NCI-H2081 treated with DMSO at 0.1 percent for 48 hours (cell line): ENCODE measurements at regions not wholly inside any gene's neighbourhood (a gene's known extent, or its start where the extent isn't known, plus 50 kb on each side); places are given as distances from the start of the nearest gene placed in this dataset.
"Not testable (repeated sequence)": the region's sequence is repeated elsewhere in the genome, so short reads cannot be mapped to it uniquely, and the experiment has no call there.

ENCODE experiments used
- DNase-seq: peaks from one replicate; lab custom pipeline; 2025; lab: John Stamatoyannopoulos, UW

DNA sequence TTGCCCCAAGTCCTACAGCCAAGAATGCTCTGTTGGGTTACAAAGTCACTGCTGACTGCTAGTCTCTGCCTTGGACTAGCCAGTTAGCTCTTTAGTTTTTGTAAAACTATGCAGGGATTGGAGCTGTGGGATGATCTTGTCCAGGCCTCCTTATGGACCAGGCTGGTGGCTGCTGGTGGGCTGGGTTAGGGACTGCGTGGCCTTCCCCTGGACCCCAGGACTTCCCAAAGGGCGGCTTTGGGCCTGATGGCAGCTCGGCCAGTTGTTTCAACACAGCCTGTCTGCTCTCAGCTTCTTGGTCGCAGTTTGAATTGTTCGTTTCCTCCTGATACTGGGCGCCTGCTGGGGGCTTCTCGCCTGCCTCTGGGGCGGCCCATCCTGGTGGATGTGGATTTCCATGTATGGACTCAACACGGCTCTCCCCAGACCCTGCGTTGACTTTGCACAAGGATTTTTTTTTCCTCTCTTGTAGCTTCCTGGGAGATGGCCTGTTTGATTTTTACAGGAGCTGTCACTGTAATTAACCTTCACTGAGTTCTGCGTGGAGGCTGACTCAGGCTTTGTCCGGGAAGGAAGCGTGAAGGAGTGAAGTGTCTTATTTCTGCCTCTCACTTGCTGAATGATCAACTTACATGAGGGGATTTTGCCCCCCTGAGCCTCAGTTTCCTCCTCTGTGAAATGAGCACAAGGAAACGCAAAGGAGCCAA, 91.9 kb upstream of the NEURL1B start:
- no peak for DNase-seq

DNA sequence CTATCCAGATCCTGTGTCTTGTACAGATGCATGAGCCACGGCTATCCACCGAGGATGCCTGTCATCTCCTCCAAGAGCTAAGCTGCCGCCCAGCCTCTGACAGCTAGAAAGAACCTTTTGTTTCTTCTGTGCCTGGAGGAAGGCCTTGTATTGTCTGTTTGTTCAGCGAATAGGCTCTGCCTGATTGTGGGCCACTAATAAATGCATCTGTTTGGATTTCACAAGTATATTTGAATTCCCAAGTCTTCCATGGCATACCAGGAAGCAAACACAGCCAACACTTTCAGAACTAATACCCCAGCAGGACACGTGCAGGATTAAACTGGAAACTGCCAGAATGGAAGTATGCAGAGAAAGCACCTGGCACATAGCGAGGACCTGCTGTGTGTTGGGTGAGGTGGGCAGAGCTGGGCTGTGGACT, 92.7 kb upstream of the NEURL1B start:
- DNase-seq = no peak

- no peak for DNase-seq
Measured at GRCh38 chr5:172546196-172546595, 91.9 kb upstream of the SH3PXD2B start.

DNA sequence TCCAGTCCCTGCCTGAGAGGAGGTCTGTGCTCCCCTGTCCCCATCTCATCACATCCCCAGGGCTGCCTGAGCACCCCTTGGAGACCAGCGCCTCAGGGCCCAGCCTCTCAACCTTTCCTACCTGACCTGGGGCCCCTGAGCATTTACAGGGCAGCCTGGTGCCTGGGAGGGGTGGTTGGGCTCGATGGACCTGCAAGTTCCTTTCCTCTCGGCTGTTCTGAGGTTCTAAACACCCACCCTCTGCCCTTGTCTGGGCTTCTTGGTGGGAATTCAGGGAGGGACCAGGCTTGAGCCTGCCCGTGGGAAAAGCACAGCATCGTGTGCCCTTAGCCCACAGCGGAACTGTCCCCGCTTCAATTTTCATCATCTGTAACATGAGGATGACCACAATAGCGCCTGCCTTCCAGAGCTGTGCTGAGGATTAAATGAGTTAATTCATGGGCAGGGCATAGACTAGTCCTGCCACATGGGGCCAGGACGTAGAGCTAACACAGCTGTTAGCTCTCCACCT, 91.0 kb upstream of the SH3PXD2B start:
- DNase-seq = no peak

- no peak for DNase-seq
Measured at GRCh38 chr5:172544371-172545095, 90.2 kb upstream of the SH3PXD2B start.

- no peak for DNase-seq
Measured at GRCh38 chr5:172543484-172544298, 89.4 kb upstream of the SH3PXD2B start.

DNA sequence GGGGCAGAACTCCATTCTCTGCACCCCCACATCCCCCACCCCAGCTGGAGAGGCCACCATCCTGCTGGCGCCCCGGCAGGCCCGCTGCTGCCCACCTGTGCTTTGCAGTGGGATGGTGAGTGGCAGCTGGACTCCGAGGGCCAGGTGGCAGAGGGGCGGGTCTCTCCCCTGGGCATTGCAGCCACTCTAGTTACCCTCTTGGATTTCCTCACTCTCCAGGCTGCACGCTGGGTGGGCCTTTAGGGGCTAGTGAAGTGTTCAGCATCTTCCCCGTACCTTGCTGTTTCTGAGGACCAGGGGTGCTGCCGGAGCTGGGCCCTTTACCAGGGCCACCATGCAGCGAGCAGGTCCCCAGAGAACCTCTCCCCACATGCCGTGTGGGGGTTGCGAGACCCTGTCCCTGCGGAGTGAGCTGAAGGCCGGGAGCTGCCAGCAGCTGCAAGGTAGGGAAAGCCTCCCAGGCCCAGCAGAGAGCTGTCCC, 88.4 kb upstream of the SH3PXD2B start:
- no peak for DNase-seq

GRCh38 chr5:172541773-172542136, 87.4 kb upstream of the SH3PXD2B start:
- no peak for DNase-seq

DNA sequence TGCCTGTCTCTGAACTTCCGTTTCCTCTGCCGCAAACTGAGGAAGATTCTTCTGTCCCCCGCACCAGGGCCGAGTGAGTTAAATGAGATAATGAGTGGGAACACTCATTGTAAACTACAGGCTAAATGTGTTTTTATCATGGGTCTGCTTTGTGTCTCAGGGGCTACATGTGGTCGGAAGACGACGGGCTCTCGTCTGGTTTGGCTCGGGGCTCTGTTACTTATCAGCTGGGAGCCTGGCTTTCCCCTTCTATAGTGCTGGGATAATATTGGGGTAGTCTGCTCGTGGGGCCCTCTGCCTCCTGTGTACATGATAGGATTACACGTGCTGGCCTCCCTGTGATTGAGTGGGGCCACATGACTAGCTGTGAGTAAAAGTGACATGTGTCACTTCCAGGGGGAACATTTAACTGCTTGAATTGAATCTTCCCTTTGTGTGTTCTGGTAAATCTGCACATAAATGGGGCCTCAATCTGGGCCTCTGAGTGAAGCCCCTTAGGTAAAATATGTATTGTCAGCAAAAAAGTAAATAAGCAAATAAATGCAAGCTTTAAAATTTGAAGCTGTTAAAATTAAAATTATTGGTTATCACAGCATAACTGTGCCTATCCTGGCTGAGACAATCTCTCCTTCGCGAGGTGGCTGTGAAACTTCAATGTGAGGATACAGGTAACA, 86.9 kb upstream of the SH3PXD2B start:
- no peak for DNase-seq

- no peak for DNase-seq
Measured at GRCh38 chr5:172540099-172540870, 86.0 kb upstream of the SH3PXD2B start.

- DNase-seq = no peak
Measured at GRCh38 chr5:172535108-172535445, 80.8 kb upstream of the SH3PXD2B start.

DNA sequence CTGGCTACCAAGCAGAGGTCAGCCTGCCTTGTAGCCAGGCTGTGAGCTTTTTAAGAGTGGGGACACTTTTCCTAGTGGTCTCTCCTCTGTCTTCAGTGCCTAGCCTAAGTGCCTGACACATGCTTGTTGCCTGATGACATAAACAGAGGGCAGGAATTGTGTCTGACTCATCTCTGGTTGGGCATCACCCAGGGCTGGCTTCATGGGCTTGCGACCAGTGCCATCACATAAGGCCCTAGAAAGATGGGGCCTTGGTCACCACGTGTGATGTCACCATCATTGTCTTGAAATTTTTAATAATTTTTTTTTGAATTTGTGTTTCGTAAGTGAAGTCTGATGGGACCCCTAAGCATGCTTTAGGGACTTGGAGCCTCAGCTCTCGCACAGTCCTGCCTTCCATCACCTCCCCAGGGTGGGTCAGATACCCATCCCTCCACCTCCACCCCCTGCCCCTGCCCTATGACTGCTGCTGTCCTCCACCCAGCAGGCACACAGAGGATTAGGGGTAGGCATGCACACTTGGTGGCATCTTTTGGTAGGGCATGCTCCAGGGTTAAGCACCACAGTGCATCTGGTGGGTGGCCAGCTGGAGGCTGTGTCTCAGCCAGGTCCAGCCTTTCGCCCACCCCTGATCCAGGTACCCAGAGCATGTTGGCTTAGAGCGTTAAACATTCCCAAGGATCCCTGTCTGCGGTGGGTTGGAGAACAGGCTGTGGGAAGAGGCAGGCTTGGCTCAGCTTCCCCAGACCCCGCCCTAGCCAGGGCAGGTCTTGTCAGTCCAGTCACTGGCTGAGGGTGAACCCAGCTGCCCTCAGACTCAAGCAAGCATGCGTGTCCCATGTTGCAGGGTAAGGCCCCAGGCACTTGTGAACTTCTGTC, 80.1 kb upstream of the SH3PXD2B start:
- DNase-seq = no peak

DNA sequence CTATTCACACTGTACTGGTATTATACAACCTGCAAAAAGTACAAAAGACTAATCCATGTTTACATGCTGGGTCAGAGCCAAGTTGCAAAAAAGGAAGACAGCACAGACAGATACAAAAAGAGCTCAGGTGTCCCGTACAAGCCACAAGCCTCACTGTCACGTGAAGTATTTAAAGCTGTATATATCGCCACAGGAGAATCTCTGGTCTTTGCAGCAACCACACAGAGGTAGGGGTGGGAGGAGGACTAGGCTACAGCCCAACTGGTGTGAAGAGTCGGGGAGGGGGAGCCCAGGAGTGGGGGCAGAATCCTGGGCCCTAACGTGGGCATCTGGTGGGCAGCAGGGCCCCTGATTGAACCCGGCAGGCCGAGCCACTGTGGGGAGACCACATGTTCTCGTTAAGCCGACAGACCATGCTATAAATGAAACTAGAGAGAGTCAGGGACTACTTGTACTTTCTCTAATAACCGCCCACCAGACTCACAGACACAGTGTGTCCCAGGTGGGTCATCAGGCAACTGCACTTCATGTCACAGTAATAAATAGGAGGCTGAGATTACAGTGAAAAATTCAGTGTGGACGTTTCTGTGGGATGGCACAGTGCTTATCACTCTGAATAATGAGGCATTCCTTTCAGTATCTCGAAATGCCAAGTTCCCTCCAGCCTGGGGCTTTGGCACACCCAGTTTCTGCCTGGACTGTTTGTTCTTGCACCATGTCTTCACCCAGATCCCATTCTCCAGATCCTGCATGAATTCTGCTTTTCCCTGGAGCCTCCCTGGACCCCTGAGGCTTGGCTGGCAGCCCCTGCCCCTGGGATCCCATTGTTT, 79.3 kb upstream of the SH3PXD2B start:
- no peak for DNase-seq

- no peak for DNase-seq
Measured at GRCh38 chr5:172533058-172533398, 78.7 kb upstream of the SH3PXD2B start.

GRCh38 chr5:172532439-172532838, 78.1 kb upstream of the SH3PXD2B start:
- not testable (repeated sequence) for DNase-seq

- DNase-seq = no peak
Measured at GRCh38 chr5:172531704-172532026, 77.3 kb upstream of the SH3PXD2B start.

DNA sequence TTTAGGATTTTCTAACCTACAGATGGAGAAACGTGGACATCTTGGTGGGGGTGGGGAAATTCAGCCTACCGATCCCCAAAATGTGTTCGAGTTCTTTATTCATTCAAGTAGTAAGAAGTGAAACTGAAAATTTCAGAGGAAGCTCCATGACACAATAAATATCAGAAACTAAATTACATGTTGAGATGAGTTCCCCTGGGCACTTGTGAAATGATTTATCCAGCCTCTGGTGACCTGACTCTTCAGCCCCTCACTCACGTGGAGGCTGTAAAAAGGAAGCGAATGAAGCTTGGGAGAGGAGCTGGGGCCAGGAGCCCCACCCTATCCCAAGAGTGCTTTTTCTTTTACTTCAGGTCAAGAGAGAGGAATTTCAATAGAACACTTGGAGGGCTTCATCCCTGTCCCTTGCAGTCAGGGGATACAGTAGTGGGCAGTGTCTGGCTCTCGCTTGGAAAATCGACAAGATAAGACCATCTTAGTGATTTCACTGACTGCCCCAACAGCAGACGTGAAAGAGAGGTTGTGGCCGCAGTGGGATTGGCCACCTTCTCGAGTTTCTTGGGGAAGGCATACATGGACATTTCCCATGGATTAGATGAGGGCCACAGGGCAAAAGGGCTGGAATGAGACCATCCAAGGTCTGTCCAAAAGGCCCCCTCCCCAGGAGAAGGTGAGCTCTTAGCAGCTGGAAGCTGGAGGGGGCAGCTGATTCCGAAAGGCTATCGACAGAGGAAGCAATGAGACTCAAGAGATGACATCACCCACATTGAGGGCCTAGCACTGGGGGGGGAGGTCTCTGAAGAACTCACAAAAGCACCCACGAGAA, 76.8 kb upstream of the SH3PXD2B start:
- DNase-seq = no peak

GRCh38 chr5:172530406-172530805, 76.1 kb upstream of the SH3PXD2B start:
- DNase-seq = no peak

DNA sequence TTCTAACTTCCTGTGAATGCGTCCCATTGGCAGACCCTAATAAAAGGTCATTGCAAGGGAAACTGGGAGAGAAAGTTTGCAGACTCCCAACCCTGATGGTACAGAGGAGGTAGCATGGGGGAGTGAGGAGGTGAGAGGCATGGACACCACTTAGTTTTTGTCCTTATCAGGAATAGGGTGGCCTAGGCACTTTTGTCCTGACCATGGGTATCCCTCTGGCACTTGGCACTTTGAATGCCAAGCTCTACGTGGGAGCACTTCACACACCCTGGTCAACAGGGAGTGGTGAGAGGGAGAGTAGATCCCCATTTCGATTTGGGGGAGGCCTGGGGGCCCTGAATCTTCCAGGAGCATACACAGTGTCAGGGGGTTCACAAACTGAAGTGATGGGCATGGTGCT, 75.6 kb upstream of the SH3PXD2B start:
- DNase-seq = no peak
